ENCODE measurements at regions not wholly inside any gene's neighbourhood (a gene's known extent, or its start where the extent isn't known, plus 50 kb on each side); places are given as distances from the start of the nearest gene placed in this dataset.
A peak's percentile ranks its signal among the peaks of the same experiment; 100 is the strongest.

DNA sequence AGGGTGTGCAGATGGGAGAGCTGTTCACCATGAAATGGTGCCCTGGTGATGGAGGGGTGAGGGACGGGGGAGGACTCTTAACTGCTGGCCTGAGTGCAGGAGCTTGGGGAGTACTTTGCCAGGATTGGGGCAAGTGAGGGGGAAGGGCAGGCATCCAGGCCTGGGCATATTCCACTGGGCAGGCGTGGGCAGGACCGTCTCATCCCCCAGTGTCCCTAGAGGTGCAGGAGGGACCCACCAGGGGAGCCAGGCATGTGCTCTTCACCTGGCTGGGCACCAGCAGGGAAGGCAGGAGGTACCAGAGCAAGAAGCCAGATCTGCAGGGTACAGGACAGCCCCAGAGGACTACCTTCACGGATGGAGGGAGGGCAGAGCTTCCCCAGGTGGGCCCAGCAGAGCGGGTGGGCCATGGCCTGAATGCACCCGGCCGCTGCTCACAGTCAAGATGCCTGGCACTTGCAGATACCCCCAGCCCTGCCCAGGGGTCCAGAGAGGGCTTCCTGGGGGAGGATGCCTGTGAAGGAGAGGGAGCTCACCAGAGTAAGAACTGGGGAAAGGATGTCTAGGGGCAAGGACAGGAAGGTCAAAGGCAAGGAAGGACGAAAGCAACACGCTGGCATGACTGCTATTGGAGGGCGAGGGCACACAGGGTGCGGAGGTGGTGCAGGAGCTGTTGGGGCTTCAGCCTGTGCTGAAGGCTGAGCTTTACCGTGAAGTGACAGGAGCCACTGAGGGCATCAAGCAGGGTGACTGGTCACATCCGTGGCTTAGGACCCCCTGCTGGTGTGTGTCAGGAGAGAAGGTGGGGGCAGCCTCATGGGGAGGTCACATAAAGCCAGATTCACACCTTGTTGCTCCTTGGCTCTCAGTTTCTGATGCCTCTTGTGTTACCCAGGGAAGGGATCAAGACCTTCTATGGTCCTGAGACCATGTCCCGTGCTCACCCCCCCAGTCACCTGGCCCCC, 68.2 kb upstream of the NKX1-1 start:
- no peak overlapping the region for H3K9ac ChIP-seq (ENCODE audit: low read depth, low read length)
- WGBS: 81% methylated on average over 14 of the region's 14 CpGs
- peaks cover 27% of the 10 kb centered on the region for H3K27me3 ChIP-seq (ENCODE audit: insufficient read depth, low read length)
- no peaks in the 10 kb centered on the region for H3K36me3 ChIP-seq (ENCODE audit: insufficient read depth, low read length)
- no peaks in the 10 kb centered on the region for H3K4me1 ChIP-seq (ENCODE audit: insufficient read depth, low read length)
- H3K27ac ChIP-seq (ENCODE audit: low read depth, low read length): no peak overlapping the region
- no peaks in the 10 kb centered on the region for H3K9me3 ChIP-seq (ENCODE audit: insufficient read depth, low read depth, low read length)
- H3K4me3 ChIP-seq (ENCODE audit: low read length): no peak overlapping the region

DNA sequence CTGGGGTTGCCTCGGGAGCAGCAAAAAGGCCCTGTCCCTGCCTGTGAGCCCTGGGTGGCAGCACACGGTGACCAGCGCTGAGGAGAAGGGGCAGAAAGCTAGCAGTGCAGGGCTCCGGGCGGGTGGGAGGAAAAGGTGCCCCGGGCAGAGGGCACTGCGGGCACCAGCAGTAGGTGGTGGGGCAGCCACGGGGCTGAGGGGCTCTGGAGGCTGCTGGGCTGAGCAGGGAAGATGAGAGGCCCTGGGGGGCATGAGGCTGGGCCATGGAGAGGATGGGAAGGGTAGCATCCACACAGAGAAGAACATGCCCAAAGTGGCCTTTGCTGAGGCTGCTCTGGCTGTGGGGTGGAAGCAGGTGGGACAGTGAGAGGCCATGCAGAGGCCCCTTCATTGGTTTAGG, 67.5 kb upstream of the NKX1-1 start:
- Histone ChIP-seq H3K4me1 (ENCODE audit: insufficient read depth, low read length) (no peaks in the 10 kb centered on the region), H3K27me3 (ENCODE audit: insufficient read depth, low read length) (peaks cover 27% of the 10 kb centered on the region), H3K36me3 (ENCODE audit: insufficient read depth, low read length) (no peaks in the 10 kb centered on the region), H3K9me3 (ENCODE audit: insufficient read depth, low read depth, low read length) (no peaks in the 10 kb centered on the region), H3K4me3 (ENCODE audit: low read length) (no peak overlapping the region), H3K27ac (ENCODE audit: low read depth, low read length) (no peak overlapping the region), H3K9ac (ENCODE audit: low read depth, low read length) (no peak overlapping the region)
- 90% methylated on average over 8 of the region's 8 CpGs for WGBS

DNA sequence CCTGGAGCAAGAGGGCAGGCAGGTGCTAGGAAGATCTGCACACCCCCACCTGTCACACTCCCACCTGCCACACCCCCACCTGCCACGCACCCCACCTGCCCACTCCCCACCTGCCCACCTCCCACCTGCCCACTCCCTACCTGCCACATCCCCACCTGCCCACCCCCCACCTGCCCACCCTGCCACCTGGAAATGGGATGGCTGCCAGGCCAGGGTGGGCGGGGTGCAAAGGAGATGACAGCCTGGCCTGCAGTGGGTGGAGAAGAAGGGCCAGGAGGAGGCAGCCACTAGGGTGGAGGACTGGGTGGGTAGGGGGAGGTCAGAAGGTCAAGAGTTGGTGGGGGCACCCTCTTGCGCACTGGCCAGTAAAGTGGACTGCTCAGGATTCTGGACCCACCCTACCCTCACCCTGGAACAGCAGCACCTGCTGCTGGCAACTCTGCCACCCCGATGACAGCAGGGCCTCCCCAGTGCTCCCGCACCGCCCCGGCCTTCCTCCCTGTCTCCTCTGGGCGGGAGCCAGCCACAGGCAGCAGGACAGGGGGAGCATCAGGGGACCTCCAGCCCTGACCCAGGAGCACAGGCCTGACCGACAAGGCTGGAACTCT, 66.8 kb upstream of the NKX1-1 start:
- no peaks in the 10 kb centered on the region for H3K4me1 ChIP-seq (ENCODE audit: insufficient read depth, low read length)
- H3K4me3 ChIP-seq (ENCODE audit: low read length): no peak overlapping the region
- peaks cover 27% of the 10 kb centered on the region for H3K27me3 ChIP-seq (ENCODE audit: insufficient read depth, low read length)
- H3K9me3 ChIP-seq (ENCODE audit: insufficient read depth, low read depth, low read length): no peaks in the 10 kb centered on the region
- H3K9ac ChIP-seq (ENCODE audit: low read depth, low read length): no peak overlapping the region
- H3K36me3 ChIP-seq (ENCODE audit: insufficient read depth, low read length): no peaks in the 10 kb centered on the region
- 84% methylated on average over 9 of the region's 9 CpGs for WGBS
- H3K27ac ChIP-seq (ENCODE audit: low read depth, low read length): no peak overlapping the region

DNA sequence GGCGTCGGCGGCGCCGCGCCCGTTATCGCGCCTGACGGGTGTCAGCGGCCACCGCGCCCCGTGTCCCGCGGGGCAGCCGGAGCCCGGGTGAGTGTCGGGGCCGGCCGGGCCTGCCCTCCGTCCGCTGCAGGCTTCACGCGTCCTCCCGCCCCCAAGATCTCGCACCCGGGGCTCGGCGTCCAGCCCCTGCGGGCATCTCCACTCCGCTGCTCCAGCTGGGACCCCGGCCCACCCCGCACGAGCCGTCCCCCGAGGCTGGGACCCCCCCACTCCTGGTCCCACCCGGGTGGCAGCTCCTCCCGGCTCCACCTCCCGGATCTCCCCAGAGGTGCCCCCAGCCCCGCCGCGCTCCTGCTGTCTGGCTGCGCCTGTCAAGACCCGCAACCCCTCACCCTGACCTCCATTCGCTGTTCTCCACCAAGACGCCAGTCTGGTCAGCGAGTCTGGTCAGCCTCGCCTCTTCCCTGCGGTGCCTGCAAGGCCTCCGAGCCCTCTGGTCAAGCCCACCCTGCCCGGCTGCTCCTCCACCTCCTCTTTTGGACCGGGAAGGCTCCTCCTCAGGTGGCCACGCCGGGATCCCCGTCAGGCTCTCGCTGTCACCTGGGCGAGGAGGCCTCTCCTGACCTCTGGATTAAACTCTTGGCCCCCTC, 66.0 kb upstream of the NKX1-1 start:
- Histone ChIP-seq H3K9me3 (ENCODE audit: insufficient read depth, low read depth, low read length) (no peaks in the 10 kb centered on the region), H3K27ac (ENCODE audit: low read depth, low read length) (no peak overlapping the region), H3K36me3 (ENCODE audit: insufficient read depth, low read length) (no peaks in the 10 kb centered on the region), H3K4me1 (ENCODE audit: insufficient read depth, low read length) (no peaks in the 10 kb centered on the region), H3K4me3 (ENCODE audit: low read length) (0 out of 2 replicates have a peak overlapping the region, but pooled peaks have one; percentile 13), H3K27me3 (ENCODE audit: insufficient read depth, low read length) (peaks cover 27% of the 10 kb centered on the region), H3K9ac (ENCODE audit: low read depth, low read length) (no peak overlapping the region)
- 30% methylated on average over 58 of the region's 58 CpGs for WGBS

DNA sequence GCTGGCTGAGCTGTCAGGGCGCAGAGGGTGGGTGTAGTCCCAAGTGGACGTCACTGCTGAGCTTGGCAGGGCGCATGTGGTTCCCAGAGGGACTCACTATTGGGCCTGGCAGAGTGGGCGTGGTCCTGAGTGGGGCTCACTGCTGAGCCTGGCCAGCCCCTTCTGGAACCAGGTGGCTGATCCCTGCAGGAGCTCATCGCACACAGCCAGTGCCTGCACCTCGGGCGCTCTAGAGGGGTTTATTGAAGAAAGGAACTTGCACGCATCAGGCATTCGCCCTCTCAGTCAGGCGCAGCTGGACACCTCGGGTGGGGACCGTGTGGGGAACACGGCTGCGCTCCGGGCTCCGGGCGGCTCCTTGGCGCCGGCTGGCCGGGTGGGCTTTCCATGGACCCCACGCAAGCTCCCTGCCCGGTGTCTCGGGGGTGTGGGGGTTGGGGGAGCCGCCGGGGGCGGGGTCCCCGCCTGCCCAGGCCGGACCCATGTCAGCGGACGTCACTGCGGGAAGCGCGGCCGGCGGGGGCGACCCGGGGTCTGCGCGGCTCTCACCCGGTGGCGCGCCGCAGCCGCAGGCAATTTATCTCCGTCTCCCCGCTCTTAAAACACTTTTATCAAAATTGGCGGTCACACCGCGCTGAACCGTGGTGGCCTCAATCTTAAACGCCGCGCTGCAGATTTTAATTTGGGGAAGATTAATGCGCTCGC, 65.4 kb upstream of the NKX1-1 start:
- H3K9me3 ChIP-seq (ENCODE audit: insufficient read depth, low read depth, low read length): no peaks in the 10 kb centered on the region
- no peak overlapping the region for H3K27ac ChIP-seq (ENCODE audit: low read depth, low read length)
- H3K4me3 ChIP-seq (ENCODE audit: low read length): 0 out of 2 replicates have a peak overlapping the region, but pooled peaks have one; percentile 13
- 41% methylated on average over 54 of the region's 55 CpGs for WGBS
- no peaks in the 10 kb centered on the region for H3K4me1 ChIP-seq (ENCODE audit: insufficient read depth, low read length)
- H3K36me3 ChIP-seq (ENCODE audit: insufficient read depth, low read length): no peaks in the 10 kb centered on the region
- peaks cover 27% of the 10 kb centered on the region for H3K27me3 ChIP-seq (ENCODE audit: insufficient read depth, low read length)
- H3K9ac ChIP-seq (ENCODE audit: low read depth, low read length): no peak overlapping the region

DNA sequence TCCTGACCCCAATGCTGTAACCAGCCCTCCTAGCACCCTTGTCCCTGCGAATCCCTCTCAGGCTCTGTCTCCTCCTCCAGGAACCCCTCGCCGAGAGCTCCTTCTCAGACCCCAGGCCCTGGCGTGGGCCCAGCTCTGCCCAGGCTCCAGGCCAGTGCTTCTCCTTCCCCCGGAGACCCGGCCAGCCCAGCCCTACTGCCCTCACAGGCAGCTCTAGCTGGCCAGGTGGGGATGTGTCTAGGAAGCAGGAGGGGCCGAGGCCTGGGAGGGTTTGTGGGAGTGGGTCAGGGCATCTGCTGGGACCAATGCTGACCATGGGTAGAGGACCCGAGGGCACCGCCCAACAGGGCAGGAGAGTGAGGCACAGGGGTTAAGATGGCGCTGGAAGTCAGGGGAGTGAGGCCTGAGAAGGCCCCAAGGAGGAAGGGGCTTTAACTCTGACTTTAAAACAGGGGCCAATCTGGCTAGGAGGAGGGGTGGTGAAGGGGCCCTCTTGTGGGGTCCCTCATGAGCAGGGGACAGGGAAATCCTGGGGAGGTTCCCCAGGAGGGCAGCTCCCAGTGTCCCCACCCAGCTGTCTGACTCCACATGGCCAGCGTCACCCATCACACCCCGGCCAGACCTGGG, 64.7 kb upstream of the NKX1-1 start:
- H3K36me3 ChIP-seq (ENCODE audit: insufficient read depth, low read length): no peaks in the 10 kb centered on the region
- no peak overlapping the region for H3K9ac ChIP-seq (ENCODE audit: low read depth, low read length)
- no peaks in the 10 kb centered on the region for H3K9me3 ChIP-seq (ENCODE audit: insufficient read depth, low read depth, low read length)
- H3K27ac ChIP-seq (ENCODE audit: low read depth, low read length): no peak overlapping the region
- peaks cover 27% of the 10 kb centered on the region for H3K27me3 ChIP-seq (ENCODE audit: insufficient read depth, low read length)
- H3K4me3 ChIP-seq (ENCODE audit: low read length): no peak overlapping the region
- WGBS: 91% methylated on average over 12 of the region's 12 CpGs
- no peaks in the 10 kb centered on the region for H3K4me1 ChIP-seq (ENCODE audit: insufficient read depth, low read length)

DNA sequence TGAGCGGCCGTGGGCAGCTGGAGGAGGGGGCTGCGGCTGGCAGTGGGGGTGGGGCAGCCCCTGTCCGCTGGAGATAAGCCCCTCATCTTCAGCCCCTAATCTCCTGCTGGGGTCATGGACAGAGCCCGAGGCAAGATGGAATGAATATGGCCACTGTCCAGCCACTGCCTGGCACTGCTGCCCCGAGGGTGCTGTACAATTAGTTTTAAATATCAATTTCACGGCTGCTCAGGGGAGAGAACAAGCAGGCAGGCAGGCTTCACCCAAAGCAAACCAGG, 64.1 kb upstream of the NKX1-1 start:
- Histone ChIP-seq H3K9ac (ENCODE audit: low read depth, low read length) (no peak overlapping the region), H3K9me3 (ENCODE audit: insufficient read depth, low read depth, low read length) (no peaks in the 10 kb centered on the region), H3K4me1 (ENCODE audit: insufficient read depth, low read length) (no peaks in the 10 kb centered on the region), H3K36me3 (ENCODE audit: insufficient read depth, low read length) (no peaks in the 10 kb centered on the region), H3K27ac (ENCODE audit: low read depth, low read length) (no peak overlapping the region), H3K27me3 (ENCODE audit: insufficient read depth, low read length) (peaks cover 27% of the 10 kb centered on the region), H3K4me3 (ENCODE audit: low read length) (no peak overlapping the region)
- 84% methylated on average over 7 of the region's 7 CpGs for WGBS

DNA sequence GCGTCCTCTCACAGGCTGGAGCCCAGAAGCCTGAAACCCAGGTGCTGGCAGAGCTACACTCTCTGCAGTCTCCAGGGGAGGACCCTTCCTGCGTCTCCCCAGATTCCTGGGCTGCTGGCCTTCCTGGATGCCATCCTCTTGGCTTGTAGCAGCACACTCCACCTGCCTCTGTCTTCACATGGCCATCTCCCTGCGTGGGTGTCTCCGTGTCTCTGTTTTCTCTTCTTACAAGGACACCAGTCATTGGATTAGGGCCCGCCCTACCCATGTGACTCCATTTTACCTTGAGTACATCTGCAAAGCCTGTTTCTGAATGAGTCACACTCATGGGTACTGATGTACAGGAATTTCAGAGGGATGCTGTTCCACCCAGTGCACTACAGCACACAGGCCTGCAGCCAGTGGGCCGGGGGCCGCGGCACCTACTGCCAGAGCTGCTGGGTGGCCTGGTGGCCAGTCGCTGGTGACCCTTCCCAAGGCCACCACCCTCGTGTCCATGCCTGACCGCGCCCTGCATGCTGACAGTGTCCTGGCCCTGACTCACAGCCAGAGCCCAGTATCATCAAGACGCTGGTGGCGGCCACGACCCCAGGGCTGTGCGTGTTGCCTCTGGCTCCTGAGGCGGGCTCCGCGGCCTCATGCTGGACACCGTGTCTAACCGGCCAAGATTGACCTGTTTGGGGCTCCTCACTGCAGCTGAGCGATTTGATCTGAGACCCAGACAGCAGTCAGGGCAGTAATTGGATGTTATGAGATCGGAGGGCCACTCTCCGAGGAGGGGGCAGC, 63.6 kb upstream of the NKX1-1 start:
- Histone ChIP-seq H3K27ac (ENCODE audit: low read depth, low read length) (no peak overlapping the region), H3K4me3 (ENCODE audit: low read length) (no peak overlapping the region), H3K27me3 (ENCODE audit: insufficient read depth, low read length) (peaks cover 27% of the 10 kb centered on the region), H3K9ac (ENCODE audit: low read depth, low read length) (no peak overlapping the region), H3K36me3 (ENCODE audit: insufficient read depth, low read length) (no peaks in the 10 kb centered on the region), H3K4me1 (ENCODE audit: insufficient read depth, low read length) (no peaks in the 10 kb centered on the region), H3K9me3 (ENCODE audit: insufficient read depth, low read depth, low read length) (no peaks in the 10 kb centered on the region)
- 89% methylated on average over 24 of the region's 24 CpGs for WGBS

DNA sequence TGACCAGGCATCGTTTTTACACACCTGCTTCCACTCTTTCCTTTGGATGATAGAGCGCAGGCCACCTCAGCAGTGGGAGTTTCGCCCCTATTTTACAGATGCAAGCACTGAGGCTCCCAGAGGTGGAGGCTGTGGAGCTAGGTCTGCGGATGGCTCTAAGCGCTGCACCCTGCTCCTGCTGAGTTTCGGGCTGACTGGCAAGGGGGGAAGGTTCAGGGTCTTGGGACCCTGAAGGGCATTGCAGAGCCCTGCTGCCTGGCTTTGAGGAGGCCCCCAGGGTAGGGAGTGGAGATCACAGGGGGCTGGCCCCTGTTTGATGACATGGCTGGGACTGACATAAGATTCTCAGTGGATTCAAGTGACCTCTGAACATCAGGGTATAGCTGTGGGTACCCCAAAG, 62.8 kb upstream of the NKX1-1 start:
- no peaks in the 10 kb centered on the region for H3K9me3 ChIP-seq (ENCODE audit: insufficient read depth, low read depth, low read length)
- no peaks in the 10 kb centered on the region for H3K4me1 ChIP-seq (ENCODE audit: insufficient read depth, low read length)
- no peaks in the 10 kb centered on the region for H3K36me3 ChIP-seq (ENCODE audit: insufficient read depth, low read length)
- no peak overlapping the region for H3K9ac ChIP-seq (ENCODE audit: low read depth, low read length)
- no peak overlapping the region for H3K4me3 ChIP-seq (ENCODE audit: low read length)
- H3K27ac ChIP-seq (ENCODE audit: low read depth, low read length): no peak overlapping the region
- 82% methylated on average over 6 of the region's 6 CpGs for WGBS
- H3K27me3 ChIP-seq (ENCODE audit: insufficient read depth, low read length): peaks cover 27% of the 10 kb centered on the region

Data from HUES64 (cell line).